ENCODE measurements at regions not wholly inside any gene's neighbourhood (a gene's known extent, or its start where the extent isn't known, plus 50 kb on each side); places are given as distances from the start of the nearest gene placed in this dataset.
A peak's percentile ranks its signal among the peaks of the same experiment; 100 is the strongest.

DNA sequence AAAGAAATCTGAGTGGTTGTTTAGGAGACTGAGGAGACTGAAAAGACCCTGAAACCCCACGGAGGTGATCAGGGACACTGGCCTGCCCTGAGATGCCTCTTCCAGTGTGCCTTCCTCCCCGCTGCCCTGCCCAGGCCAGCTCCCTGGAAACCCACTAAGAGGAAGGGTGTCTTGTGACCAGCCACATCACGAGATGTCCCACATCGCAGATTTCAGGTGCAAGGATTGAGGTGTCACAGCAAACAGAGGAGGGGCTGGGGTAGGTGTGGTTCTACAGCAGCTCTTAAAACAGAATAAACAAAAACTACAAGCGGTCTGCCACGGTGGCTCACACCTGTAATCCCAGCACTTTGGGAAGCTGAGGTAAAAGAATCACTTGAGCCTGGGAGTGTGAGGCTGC lies 184.3 kb upstream of the C14orf180 start:
- no peak for DNase-seq (ENCODE audit: low read depth)
- H3K4me3 ChIP-seq (ENCODE audit: control insufficient read depth, low read depth, low read length), result no peak overlapping the region
- TF ChIP-seq, protein P1, sequence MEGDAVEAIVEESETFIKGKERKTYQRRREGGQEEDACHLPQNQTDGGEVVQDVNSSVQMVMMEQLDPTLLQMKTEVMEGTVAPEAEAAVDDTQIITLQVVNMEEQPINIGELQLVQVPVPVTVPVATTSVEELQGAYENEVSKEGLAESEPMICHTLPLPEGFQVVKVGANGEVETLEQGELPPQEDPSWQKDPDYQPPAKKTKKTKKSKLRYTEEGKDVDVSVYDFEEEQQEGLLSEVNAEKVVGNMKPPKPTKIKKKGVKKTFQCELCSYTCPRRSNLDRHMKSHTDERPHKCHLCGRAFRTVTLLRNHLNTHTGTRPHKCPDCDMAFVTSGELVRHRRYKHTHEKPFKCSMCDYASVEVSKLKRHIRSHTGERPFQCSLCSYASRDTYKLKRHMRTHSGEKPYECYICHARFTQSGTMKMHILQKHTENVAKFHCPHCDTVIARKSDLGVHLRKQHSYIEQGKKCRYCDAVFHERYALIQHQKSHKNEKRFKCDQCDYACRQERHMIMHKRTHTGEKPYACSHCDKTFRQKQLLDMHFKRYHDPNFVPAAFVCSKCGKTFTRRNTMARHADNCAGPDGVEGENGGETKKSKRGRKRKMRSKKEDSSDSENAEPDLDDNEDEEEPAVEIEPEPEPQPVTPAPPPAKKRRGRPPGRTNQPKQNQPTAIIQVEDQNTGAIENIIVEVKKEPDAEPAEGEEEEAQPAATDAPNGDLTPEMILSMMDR (conservative IDR thresholded peaks at IDR 0.05; ENCODE audit: control insufficient read depth, insufficient read depth, low read depth, low read length), result no peak

DNA sequence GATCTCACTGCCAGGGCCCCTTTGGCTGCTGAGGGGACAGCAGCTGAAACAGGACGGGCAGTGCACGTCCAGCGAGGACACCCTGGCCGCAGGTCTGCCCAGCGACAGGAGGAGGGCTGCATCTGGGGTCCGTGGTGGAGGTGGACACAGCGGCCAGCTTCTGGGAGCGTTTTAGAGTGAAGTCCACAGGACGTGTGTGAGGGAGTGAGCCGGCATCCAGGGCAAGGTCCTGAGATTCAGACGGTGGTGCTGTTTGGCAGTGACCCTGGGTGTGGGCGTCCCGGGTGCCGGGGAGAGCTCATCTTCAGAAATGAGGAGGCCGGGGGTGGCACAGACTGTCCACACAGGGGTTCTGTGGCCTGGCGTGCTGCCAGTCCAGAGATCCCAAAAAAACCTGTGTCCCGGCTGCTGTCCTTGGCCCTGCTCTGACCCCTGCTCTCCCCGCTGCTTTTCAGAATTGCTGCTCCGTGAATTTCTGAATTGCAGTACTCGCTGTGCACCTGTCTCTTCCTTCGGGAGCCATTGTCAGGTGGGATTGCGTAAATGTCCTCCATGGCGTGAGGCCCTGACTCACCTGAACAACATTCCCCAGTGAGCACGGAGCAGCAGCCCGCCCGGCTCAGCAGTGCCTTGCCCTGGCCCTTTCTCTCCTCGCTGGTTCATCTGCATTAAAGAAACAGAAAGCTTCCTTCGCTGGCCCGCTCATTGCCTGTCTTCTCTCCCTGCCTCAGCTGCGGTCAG lies 183.5 kb upstream of the C14orf180 start:
- TF ChIP-seq, protein P1 (conservative IDR thresholded peaks at IDR 0.05; ENCODE audit: control insufficient read depth, insufficient read depth, low read depth, low read length), result no peak
- H3K4me3 ChIP-seq (ENCODE audit: control insufficient read depth, low read depth, low read length), result no peak overlapping the region
- DNase-seq (ENCODE audit: low read depth), result no peak

DNA sequence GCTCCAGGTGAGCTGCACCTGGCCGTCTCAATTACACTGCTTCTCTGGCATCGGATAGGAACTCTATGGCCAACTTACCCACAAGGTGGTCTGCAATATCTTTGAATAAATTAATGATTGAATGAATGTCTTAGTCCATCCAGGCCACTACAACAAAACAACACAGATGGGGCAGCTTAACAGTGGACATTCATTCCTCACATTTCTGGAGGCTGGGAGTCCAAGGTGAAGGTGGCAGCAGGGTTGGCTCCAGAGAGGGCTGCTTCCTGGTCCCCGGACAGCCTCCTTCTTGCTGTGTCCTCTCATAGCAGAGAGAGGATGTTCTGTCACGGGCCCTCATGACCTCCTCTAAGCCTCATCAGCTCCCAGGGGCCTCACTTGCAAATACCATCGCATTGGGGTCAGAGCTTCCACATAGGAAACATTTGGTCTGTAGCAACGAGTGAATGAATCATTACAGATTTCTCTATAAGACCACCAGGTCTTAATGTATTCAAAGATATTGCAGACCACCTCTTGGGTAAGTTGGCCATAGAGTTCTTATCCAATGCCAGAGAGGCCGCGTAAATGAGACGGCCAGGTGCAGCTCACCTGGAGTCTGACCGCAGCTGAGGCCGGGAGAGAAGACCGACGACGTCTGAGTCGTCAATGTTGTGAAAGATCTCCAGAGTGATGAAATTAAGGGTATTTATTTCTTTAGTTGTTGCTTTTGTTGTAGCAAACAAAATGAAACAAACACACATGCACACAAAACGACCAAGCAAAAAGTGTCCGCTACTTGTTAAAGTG lies 182.7 kb upstream of the C14orf180 start:
- no peak overlapping the region for H3K4me3 ChIP-seq (ENCODE audit: control insufficient read depth, low read depth, low read length)
- TF ChIP-seq, protein P1 (conservative IDR thresholded peaks at IDR 0.05; ENCODE audit: control insufficient read depth, insufficient read depth, low read depth, low read length), result no peak
- DNase-seq (ENCODE audit: low read depth), result no peak

DNA sequence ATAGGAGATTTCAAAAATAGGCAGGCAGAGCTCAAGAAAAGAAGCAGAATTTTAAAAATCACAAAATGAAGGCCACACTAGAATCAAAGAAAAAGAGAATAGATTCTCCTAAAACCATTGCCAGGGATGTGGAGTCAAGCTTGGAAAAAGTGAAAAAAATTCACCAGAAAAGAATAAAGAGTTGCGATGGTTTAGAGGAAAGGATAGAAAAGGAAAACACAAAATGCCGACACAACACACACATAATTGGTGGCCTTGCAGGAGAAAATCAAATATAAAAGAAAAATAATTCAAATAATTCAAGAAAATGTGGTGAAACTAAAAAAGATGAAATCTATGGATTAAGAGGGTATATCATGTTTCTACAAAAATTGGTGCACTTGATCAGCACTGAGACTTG lies 181.6 kb upstream of the C14orf180 start:
- peak; percentile 5 for DNase-seq (ENCODE audit: low read depth)
- TF ChIP-seq, protein P1 (conservative IDR thresholded peaks at IDR 0.05; ENCODE audit: control insufficient read depth, insufficient read depth, low read depth, low read length), result no peak
- no peak overlapping the region for H3K4me3 ChIP-seq (ENCODE audit: control insufficient read depth, low read depth, low read length)

DNA sequence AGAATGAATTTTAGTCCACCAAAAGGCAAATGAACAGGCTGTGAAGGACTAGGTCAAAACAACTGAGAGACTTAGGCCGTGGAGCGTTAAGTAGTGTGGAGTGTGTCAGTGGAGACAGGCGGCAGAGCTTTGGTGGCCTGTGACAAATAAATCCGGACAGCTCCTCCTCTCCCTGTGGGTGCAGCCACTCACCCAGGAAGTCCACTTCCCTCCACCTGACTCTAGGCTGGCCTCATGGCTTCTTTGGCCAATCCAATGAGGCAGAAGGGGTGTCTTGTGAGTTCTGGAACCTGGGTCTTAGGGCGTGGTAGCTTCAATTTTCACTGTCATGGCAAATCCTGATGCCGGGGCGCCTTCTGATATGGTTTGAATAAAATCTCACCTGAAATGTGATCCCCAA lies 180.9 kb upstream of the C14orf180 start:
- TF ChIP-seq, protein P1 (conservative IDR thresholded peaks at IDR 0.05; ENCODE audit: control insufficient read depth, insufficient read depth, low read depth, low read length), result no peak
- H3K4me3 ChIP-seq (ENCODE audit: control insufficient read depth, low read depth, low read length), result no peak overlapping the region
- DNase-seq (ENCODE audit: low read depth), result no peak

DNA sequence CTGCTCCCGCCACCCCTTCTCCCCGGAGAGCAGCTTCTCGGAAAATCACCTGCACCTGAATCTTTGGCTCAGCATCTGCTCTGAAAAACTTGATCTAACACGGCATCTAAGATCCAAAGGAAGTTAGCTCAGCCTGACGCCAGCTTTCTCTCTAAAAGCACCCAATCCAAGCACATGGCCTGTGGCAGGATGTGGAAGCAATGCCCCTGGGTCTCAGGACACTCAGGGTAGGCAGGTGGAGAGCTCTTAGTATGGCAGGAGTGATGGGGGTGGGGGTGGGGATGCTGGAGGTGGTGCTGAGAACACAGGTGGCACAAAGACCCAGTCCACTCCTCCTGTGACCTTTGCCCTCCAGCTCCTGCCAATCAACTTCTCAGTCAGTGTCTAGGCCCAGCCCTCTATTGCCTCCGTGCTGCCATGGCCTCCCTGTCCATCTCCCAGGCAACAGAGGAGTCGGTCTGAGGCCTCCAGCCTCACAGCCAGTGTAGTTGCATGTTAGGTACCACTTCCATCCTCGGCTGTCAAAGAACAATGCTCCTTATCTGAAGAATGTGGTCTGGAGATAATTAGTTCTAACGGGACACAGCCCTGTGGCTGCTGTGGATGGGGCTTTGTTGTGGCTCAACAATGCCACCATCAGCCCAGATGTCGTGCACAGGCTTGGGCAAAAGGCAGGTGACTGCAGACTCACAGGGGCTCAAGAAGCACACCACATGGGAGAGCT lies 180.0 kb upstream of the C14orf180 start:
- TF ChIP-seq, protein P1 (conservative IDR thresholded peaks at IDR 0.05; ENCODE audit: control insufficient read depth, insufficient read depth, low read depth, low read length), result no peak
- H3K4me3 ChIP-seq (ENCODE audit: control insufficient read depth, low read depth, low read length), result no peak overlapping the region
- DNase-seq (ENCODE audit: low read depth), result no peak
